ENCODE measurements at regions not wholly inside any gene's neighbourhood (a gene's known extent, or its start where the extent isn't known, plus 50 kb on each side); places are given as distances from the start of the nearest gene placed in this dataset.
"Not testable (repeated sequence)": the region's sequence is repeated elsewhere in the genome, so short reads cannot be mapped to it uniquely, and the experiment has no call there.

GRCh38 chr14:22349281-22349680 is 239.7 kb downstream of the DAD1 start:
- intact Hi-C loops (cut with micrococcal nuclease): not testable (repeated sequence)

- intact Hi-C loops (cut with micrococcal nuclease): no loop called here
Observed at GRCh38 chr14:22344673-22345072, 244.4 kb downstream of the DAD1 start.

- intact Hi-C loops (cut with micrococcal nuclease): not testable (repeated sequence)
Observed at GRCh38 chr14:22344209-22344608, 244.8 kb downstream of the DAD1 start.

GRCh38 chr14:22341049-22341448 is 248.0 kb downstream of the DAD1 start:
- intact Hi-C loops (cut with micrococcal nuclease): no loop called here

- intact Hi-C loops (cut with micrococcal nuclease): no loop called here
Observed at GRCh38 chr14:22338917-22339715, 249.9 kb downstream of the DAD1 start.

GRCh38 chr14:22338381-22338780 is 250.6 kb downstream of the DAD1 start:
- intact Hi-C loops (cut with micrococcal nuclease): no loop called here

GRCh38 chr14:22337938-22338337 is 251.1 kb downstream of the DAD1 start:
- intact Hi-C loops (cut with micrococcal nuclease): no loop called here

GRCh38 chr14:22337521-22337920 is 251.5 kb downstream of the DAD1 start:
- intact Hi-C loops (cut with micrococcal nuclease): no loop called here

- intact Hi-C loops (cut with micrococcal nuclease): no loop called here
Observed at GRCh38 chr14:22336031-22336430, 253.0 kb downstream of the DAD1 start.

GRCh38 chr14:22334627-22335026 is 254.4 kb downstream of the DAD1 start:
- intact Hi-C loops (cut with micrococcal nuclease): no loop called here

- intact Hi-C loops (cut with micrococcal nuclease): no loop called here
Observed at GRCh38 chr14:22334275-22334577, 254.8 kb downstream of the DAD1 start.

GRCh38 chr14:22333422-22334274 is 255.4 kb downstream of the DAD1 start:
- intact Hi-C loops (cut with micrococcal nuclease): no loop called here

GRCh38 chr14:22332686-22333421 is 256.2 kb downstream of the DAD1 start:
- intact Hi-C loops (cut with micrococcal nuclease): no loop called here

- intact Hi-C loops (cut with micrococcal nuclease): no loop called here
Observed at GRCh38 chr14:22329371-22329770, 259.7 kb downstream of the DAD1 start.

- intact Hi-C loops (cut with micrococcal nuclease): no loop called here
Observed at GRCh38 chr14:22325676-22326400, 263.2 kb downstream of the DAD1 start.

GRCh38 chr14:22320362-22320750 is 268.7 kb downstream of the DAD1 start:
- intact Hi-C loops (cut with micrococcal nuclease): no loop called here

GRCh38 chr14:22319526-22320361 is 269.3 kb downstream of the DAD1 start:
- intact Hi-C loops (cut with micrococcal nuclease): loop anchor here (5.0 to 10.0 kb wide), 2 partner anchors 63 to 175 kb away; no protein-coding TSS in a partner anchor

GRCh38 chr14:22318951-22319350 is 270.1 kb downstream of the DAD1 start:
- intact Hi-C loops (cut with micrococcal nuclease): loop anchor here (5.0 to 10.0 kb wide), 2 partner anchors 63 to 176 kb away; no protein-coding TSS in a partner anchor

GRCh38 chr14:22316473-22316872 is 272.6 kb downstream of the DAD1 start:
- intact Hi-C loops (cut with micrococcal nuclease): loop anchor here (5.0 to 10.0 kb wide), 2 partner anchors 66 to 178 kb away; no protein-coding TSS in a partner anchor

GRCh38 chr14:22315336-22315735 is 273.7 kb downstream of the DAD1 start:
- intact Hi-C loops (cut with micrococcal nuclease): loop anchor here (5.0 to 10.0 kb wide), 2 partner anchors 67 to 179 kb away; no protein-coding TSS in a partner anchor

Data from T-helper 1 cell treated with Interleukin-12 subunit alpha and Interleukin-12 subunit beta and Interleukin-4 antibody, amounts not matched to agents 30 ng/mL and 1 ng/mL, for 36 hours (primary cell).